ENCODE measurements at regions not wholly inside any gene's neighbourhood (a gene's known extent, or its start where the extent isn't known, plus 50 kb on each side); places are given as distances from the start of the nearest gene placed in this dataset.
"Not testable (repeated sequence)": the region's sequence is repeated elsewhere in the genome, so short reads cannot be mapped to it uniquely, and the experiment has no call there.

DNA sequence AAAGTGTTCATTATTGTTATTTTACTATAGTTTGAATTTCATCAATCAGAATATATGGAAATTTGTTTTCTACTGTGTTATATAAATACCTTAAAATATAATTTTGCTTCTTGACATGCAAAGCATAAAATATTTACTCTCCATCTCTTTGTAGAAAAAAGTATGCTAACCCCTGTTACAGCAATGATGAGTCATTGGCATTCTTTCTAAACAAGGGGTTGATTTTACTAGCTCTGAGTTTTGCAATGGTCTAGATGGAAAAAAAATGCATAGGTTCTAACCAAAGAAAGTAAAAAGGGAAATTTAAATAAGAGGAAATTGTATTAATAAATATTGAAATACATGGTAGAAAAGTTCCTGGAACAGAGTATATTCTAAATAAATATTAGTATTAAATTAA lies 990.2 kb upstream of the ATXN7L3B start:
- H3K27me3 Mint-ChIP-seq = no peaks in the 10 kb centered on the region
- no peak overlapping the region for H3K4me3 Mint-ChIP-seq
- H3K4me1 Mint-ChIP-seq = no peaks in the 10 kb centered on the region
- no peak for ATAC-seq (replicated peaks)
- no peak overlapping the region for H3K27ac Mint-ChIP-seq
- H3K36me3 Mint-ChIP-seq (ENCODE audit: low read depth) = no peaks in the 10 kb centered on the region
- H3K9me3 Mint-ChIP-seq = peaks cover 6% of the 10 kb centered on the region

DNA sequence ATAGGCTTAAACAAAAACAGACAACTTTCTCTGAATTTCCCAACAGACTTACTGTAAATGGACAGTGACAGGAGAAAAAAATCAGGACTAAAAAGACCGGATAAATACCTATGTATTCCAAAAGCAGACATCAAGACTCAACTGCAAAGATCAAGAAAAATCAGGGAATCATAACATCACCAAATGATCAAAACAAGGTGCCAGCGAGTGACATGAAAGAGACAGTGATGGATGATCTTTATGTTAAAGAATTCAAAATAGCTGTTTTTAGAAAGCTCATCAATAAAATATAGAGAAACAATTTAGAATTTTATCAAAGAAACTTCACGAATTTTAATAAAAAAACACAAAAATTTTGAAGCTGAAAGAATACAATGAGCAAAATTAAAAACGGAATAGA lies 952.5 kb upstream of the ATXN7L3B start:
- peaks cover 12% of the 10 kb centered on the region for H3K9me3 Mint-ChIP-seq
- no peak for ATAC-seq (replicated peaks)
- no peaks in the 10 kb centered on the region for H3K4me1 Mint-ChIP-seq
- no peak overlapping the region for H3K4me3 Mint-ChIP-seq
- no peaks in the 10 kb centered on the region for H3K27me3 Mint-ChIP-seq
- no peak overlapping the region for H3K27ac Mint-ChIP-seq
- no peaks in the 10 kb centered on the region for H3K36me3 Mint-ChIP-seq (ENCODE audit: low read depth)

DNA sequence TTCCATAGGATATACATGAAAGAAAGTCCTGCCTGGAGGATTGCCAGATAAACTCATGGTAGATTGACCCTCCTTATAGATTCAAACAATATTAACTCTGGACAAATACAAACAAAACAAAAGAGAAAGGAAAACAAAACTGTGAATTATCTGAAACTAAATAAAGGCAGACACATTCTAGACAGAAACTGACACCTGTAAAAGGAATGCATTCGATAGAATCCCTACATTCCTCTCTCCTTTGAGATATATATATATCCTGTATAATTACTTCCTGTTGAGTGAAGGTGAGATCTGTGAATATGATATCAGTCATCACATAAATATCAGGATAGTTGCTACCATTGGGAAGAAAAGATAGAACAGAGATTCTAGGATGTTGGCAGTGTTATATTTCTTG lies 948.4 kb upstream of the ATXN7L3B start:
- no peaks in the 10 kb centered on the region for H3K36me3 Mint-ChIP-seq (ENCODE audit: low read depth)
- no peaks in the 10 kb centered on the region for H3K27me3 Mint-ChIP-seq
- no peaks in the 10 kb centered on the region for H3K4me1 Mint-ChIP-seq
- peaks cover 21% of the 10 kb centered on the region for H3K9me3 Mint-ChIP-seq
- H3K4me3 Mint-ChIP-seq = no peak overlapping the region
- no peak for ATAC-seq (replicated peaks)
- H3K27ac Mint-ChIP-seq = no peak overlapping the region

DNA sequence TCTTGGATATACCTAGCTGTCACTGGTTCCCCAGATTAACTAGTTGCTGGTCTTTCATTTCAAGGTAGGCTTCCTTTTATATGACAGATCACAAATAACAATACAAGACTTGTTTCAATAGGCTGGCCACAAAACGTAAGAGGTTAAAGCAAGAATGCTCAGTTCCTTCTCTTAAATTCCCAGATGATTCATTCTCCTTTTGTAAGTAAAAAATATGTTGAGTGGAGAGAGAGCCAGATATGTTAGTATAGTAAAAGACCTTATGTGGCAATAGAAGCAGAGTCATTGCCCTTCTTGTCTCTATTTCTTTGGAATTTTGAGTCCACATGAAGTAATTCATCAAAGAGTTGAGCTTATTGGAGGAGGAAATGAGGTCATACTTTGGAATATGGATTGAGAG lies 939.0 kb upstream of the ATXN7L3B start:
- H3K9me3 Mint-ChIP-seq = peaks cover 14% of the 10 kb centered on the region
- H3K27ac Mint-ChIP-seq = no peak overlapping the region
- no peaks in the 10 kb centered on the region for H3K4me1 Mint-ChIP-seq
- H3K36me3 Mint-ChIP-seq (ENCODE audit: low read depth) = no peaks in the 10 kb centered on the region
- no peak overlapping the region for H3K4me3 Mint-ChIP-seq
- no peak for ATAC-seq (replicated peaks)
- H3K27me3 Mint-ChIP-seq = no peaks in the 10 kb centered on the region

DNA sequence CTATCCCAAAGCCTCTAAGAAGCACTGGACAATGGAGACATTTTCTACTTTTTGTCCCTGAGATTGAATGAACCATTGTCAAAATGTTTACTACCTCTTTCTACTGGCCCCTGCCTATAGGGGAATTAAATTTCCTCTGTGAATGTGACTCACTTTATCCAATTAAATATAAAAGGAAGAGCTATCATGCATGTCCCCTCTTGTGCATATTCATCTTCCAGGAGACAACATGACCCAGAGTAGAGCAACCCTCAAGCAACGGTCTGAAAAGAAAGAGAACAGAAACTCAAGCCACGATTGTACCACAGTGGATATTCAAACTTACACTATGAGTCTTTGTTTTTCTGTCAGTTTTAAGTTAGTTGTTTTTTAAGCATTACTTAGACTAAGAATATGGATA lies 938.4 kb upstream of the ATXN7L3B start:
- Mint-ChIP-seq H3K9me3 (peaks cover 14% of the 10 kb centered on the region), H3K27ac (no peak overlapping the region)
- ATAC-seq (replicated peaks) = no peak

DNA sequence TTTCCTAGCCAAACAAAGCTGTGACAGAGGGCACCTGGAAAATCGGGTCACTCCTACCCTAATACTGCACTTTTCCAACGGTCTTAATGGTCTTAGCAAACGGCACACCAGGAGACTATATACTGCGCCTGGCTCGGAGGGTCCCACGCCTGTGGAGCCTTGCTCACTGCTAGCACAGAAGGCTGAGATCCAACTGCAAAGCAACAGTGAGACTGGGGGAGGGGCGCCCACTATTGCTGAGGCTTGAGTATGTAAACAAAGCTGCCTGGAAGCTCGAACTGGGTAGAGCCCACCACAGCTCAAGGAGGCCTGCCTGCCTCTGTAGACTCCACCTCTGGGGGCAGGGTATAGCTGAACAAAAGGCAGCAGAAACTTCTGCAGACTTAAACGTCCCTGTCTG lies 931.7 kb upstream of the ATXN7L3B start:
- not testable (repeated sequence) for H3K27me3 Mint-ChIP-seq; H3K27ac Mint-ChIP-seq; ATAC-seq (replicated peaks); H3K4me1 Mint-ChIP-seq; H3K36me3 Mint-ChIP-seq (ENCODE audit: low read depth); H3K4me3 Mint-ChIP-seq
- peaks cover 11% of the 10 kb centered on the region for H3K9me3 Mint-ChIP-seq

More for the DNA sequence above, 938.4 kb upstream of the ATXN7L3B start:
- Mint-ChIP-seq H3K27me3 (no peaks in the 10 kb centered on the region), H3K36me3 (ENCODE audit: low read depth) (no peaks in the 10 kb centered on the region), H3K4me3 (no peak overlapping the region), H3K4me1 (no peaks in the 10 kb centered on the region)

DNA sequence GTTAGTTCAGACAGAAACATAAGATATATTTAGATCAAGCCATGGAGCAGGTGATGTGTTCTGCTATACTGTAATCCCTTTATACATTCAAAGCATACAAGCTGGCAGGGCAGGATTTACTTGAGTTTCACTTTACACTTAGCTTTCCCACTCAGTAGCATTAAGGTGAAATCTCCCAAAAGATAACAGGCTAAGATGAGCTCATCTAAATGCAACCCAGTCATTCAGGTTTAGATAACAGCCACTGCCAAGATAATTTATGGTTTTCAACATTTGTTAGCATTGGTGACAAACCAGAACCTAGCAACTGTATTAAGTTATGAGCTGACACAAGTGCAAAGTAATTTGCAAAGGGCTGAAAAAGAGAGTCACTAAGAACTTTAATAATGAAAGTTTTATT lies 925.1 kb upstream of the ATXN7L3B start:
- Mint-ChIP-seq H3K36me3 (ENCODE audit: low read depth) (no peaks in the 10 kb centered on the region), H3K4me3 (no peak overlapping the region)

DNA sequence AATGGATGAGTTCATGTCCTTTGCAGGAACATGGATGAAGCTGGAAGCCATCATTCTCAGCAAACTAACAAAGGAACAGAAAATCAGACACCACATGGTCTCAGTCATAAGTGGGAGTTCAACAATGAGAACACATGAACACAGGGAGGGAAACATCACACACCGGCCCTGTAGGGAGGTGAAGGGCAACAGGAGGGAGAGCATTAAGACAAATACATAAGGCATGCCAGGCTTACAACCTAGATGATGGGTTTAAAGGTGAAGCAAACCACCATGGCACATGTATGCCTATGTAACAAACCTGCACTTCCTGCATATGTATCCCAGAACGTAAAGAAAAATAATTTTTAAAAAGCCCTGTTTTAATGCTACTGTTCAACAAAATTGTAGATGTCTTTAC lies 914.2 kb upstream of the ATXN7L3B start:
- Mint-ChIP-seq H3K9me3 (peaks cover 5% of the 10 kb centered on the region), H3K27ac (no peak overlapping the region), H3K36me3 (ENCODE audit: low read depth) (no peaks in the 10 kb centered on the region), H3K4me3 (no peak overlapping the region), H3K27me3 (no peaks in the 10 kb centered on the region), H3K4me1 (no peaks in the 10 kb centered on the region)
- no peak for ATAC-seq (replicated peaks)

More for the DNA sequence above, 925.1 kb upstream of the ATXN7L3B start:
- ATAC-seq (replicated peaks) = no peak
- Mint-ChIP-seq H3K4me1 (no peaks in the 10 kb centered on the region), H3K27me3 (no peaks in the 10 kb centered on the region), H3K27ac (no peak overlapping the region), H3K9me3 (peaks cover 15% of the 10 kb centered on the region)

DNA sequence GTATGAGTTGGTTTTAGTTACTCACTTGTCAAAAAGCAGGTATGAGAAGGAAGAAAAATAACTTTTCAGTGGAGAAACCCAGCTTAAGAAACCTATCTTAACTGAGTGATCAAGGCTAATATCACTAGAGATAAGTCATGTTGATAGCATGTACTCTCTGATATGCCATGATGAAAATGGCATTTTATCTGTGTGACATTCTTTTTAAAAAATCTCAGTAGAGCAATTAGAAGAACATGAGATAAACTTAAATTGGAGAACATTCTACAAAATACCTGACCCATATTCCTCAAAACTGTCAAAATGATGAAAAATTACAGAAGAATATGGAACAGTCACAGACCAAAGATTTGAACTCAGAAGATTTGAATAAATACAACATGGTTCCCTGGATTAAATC lies 912.4 kb upstream of the ATXN7L3B start:
- Mint-ChIP-seq H3K4me3 (no peak overlapping the region), H3K9me3 (peaks cover 5% of the 10 kb centered on the region), H3K4me1 (no peaks in the 10 kb centered on the region), H3K27ac (no peak overlapping the region), H3K36me3 (ENCODE audit: low read depth) (no peaks in the 10 kb centered on the region), H3K27me3 (no peaks in the 10 kb centered on the region)
- ATAC-seq (replicated peaks) = no peak

DNA sequence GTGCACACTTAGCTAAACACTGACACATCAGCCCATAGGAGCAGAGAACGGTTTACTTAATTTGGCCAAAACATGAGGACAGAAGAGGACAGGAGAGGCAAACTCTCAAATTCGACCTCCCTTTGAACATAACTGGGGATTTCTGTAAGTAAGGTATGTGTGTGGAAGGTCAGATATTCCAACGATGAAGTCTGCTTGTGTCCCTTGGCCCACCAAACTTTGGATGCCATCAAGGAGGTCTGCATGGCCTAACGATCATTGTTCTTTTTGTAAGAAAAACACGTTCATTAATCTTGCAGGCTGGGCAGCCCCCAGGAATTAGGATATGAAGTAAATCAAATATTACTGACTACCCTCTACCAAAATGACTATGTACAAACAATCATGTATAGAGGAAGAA lies 908.5 kb upstream of the ATXN7L3B start:
- H3K36me3 Mint-ChIP-seq (ENCODE audit: low read depth) = no peaks in the 10 kb centered on the region
- H3K4me3 Mint-ChIP-seq = no peak overlapping the region
- no peak overlapping the region for H3K27ac Mint-ChIP-seq
- no peaks in the 10 kb centered on the region for H3K9me3 Mint-ChIP-seq
- H3K4me1 Mint-ChIP-seq = no peaks in the 10 kb centered on the region
- no peaks in the 10 kb centered on the region for H3K27me3 Mint-ChIP-seq
- no peak for ATAC-seq (replicated peaks)

DNA sequence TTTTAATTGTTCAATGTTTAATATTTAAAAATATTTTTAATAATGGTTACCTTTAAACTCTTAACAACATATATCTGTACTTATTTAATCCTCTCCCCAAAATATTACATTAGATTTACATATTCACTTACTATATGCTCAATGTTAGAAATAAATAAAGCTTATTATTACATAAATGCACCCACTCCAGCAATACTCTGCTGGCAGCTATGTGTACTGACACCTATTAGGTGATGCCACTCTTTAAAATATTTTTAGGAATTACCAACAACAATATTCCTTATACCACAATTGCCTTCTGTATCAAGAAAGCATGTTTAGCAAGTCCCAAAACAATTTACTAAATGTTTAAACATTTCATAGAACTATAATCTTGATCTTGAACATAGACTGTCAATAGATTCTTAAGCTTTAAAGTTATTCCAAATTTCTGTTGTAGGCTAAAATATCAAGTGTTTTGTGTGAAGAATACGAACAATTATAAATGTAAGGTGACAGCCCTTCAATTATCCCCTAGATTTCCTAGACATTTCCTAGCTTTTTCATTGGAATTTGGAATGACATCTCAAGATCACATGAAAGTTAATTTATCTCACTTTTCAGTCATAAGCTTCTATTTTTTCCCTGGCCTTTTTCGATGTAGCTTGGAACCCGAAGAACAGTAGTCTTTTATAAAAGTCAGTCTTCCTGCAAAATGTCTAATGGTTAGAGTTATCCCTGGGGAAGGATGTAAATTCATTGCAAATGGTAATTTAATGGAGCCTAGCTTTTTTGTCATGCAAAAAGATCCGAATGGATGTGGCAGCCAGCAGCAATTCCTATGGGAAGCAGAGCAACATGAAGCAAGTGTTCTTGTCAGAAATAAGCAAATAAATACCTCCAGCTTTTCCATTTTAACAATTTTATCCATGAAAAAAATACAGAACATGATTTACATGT lies 907.5 kb upstream of the ATXN7L3B start:
- Mint-ChIP-seq H3K27ac (no peak overlapping the region), H3K9me3 (no peaks in the 10 kb centered on the region), H3K27me3 (no peaks in the 10 kb centered on the region), H3K4me3 (no peak overlapping the region), H3K4me1 (no peaks in the 10 kb centered on the region), H3K36me3 (ENCODE audit: low read depth) (no peaks in the 10 kb centered on the region)
- no peak for ATAC-seq (replicated peaks)

DNA sequence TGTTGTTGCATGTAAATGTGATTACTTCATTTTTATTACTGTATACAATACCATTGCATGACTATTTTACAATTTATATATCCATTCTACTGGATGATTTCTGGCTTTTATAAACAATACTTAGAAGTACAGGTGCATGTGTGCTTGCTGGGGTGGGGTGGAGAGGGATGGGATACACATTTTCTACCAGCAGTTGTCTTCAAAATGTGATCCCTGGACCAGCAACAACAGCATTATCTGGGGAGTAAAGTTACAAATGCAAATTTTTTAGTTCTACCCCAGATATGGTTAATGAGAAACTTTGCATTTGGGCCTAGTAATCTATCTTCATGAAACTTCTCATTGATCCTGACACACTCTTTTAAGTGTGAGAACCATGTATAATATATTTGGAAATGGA lies 905.4 kb upstream of the ATXN7L3B start:
- H3K9me3 Mint-ChIP-seq = peaks cover 4% of the 10 kb centered on the region
- no peaks in the 10 kb centered on the region for H3K27me3 Mint-ChIP-seq
- H3K4me1 Mint-ChIP-seq = no peaks in the 10 kb centered on the region
- no peak for ATAC-seq (replicated peaks)
- no peak overlapping the region for H3K4me3 Mint-ChIP-seq
- H3K36me3 Mint-ChIP-seq (ENCODE audit: low read depth) = no peaks in the 10 kb centered on the region
- no peak overlapping the region for H3K27ac Mint-ChIP-seq

DNA sequence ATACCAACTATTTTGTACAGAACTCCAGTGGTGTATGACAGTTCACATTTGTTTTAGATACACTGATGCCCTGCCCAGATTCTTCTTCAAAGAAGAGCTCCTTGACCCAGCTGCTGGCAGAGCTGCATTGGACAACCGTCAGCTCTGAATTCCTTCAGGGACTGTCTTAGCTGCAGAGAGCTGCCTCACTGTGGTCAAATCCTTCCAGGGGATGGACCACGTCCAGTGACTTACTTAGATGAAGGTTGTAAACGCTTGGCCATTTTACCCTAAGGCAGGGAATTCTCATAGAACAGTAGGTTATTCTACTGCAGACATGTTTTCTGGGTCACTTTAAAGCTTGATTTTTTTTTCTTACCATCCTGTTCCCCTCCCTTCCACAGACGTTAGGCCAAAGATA lies 905.0 kb upstream of the ATXN7L3B start:
- Mint-ChIP-seq H3K9me3 (peaks cover 4% of the 10 kb centered on the region), H3K27me3 (no peaks in the 10 kb centered on the region), H3K4me3 (no peak overlapping the region), H3K27ac (no peak overlapping the region), H3K36me3 (ENCODE audit: low read depth) (no peaks in the 10 kb centered on the region), H3K4me1 (no peaks in the 10 kb centered on the region)
- no peak for ATAC-seq (replicated peaks)

DNA sequence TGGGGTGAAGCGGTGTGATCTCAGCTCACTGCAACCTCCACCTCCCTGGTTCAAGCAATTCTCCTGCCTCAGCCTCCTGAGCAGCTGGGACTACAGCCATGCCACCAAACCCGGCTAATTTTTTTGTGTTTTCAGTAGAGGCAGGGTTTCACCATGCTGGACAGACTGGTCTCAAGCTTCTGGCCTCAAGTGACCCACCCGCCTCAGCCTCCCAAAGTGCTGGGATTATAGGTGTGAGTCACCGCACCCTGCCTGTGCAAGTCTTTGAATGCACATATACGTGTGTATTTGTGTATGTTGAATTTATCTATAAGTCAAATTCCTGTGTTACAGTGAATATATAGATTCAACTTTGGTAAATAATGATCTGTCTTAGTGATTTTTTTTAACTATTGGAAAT lies 898.2 kb upstream of the ATXN7L3B start:
- H3K9me3 Mint-ChIP-seq = peaks cover 14% of the 10 kb centered on the region
- H3K27ac Mint-ChIP-seq; H3K4me1 Mint-ChIP-seq; ATAC-seq (replicated peaks); H3K27me3 Mint-ChIP-seq; H3K36me3 Mint-ChIP-seq (ENCODE audit: low read depth); H3K4me3 Mint-ChIP-seq: not testable (repeated sequence)

DNA sequence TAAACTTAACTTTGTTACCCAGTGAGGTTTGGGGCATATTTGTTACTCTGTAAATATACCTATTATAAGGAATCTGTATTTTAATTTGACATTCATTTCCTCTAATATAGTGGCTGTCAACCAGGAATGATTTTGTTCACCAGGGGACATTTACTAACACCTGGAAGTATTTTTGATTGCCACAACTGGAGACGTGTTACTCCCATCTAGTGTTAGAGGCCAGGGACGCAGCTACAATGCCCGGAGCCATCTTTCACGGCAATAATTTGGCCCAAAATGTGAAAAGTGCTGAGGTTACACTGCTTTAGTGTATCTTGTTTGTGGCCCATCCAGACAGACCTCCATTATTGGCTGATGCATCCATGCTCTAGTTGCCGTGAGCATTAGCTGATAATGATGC lies 881.3 kb upstream of the ATXN7L3B start:
- no peak for ATAC-seq (replicated peaks)
- H3K9me3 Mint-ChIP-seq = peaks cover 6% of the 10 kb centered on the region
- no peak overlapping the region for H3K4me3 Mint-ChIP-seq
- H3K36me3 Mint-ChIP-seq (ENCODE audit: low read depth) = no peaks in the 10 kb centered on the region
- H3K27me3 Mint-ChIP-seq = no peaks in the 10 kb centered on the region
- H3K4me1 Mint-ChIP-seq = no peaks in the 10 kb centered on the region
- no peak overlapping the region for H3K27ac Mint-ChIP-seq
